22Rv1 (cell line): ENCODE measurements at regions not wholly inside any gene's neighbourhood (a gene's known extent, or its start where the extent isn't known, plus 50 kb on each side); places are given as distances from the start of the nearest gene placed in this dataset.

ENCODE experiments used
- H3K27ac ChIP-seq: fragments of 450-650 bp; 2 replicates; pipeline ENCODE4 v1.5.1; 2017
- ZFX ChIP-seq: fragments of 450-650 bp; IDR thresholded peaks from 2 replicates; pipeline ENCODE4 v1.6.1; 2017; ENCODE audit warnings: antibody characterized with exemption, borderline replicate concordance
- TF ChIP-seq, protein P1 (sequence below): fragments of 450-650 bp; IDR thresholded peaks from 2 replicates; pipeline ENCODE4 v1.5.1; 2017; ENCODE audit warnings: mild to moderate bottlenecking

DNA sequence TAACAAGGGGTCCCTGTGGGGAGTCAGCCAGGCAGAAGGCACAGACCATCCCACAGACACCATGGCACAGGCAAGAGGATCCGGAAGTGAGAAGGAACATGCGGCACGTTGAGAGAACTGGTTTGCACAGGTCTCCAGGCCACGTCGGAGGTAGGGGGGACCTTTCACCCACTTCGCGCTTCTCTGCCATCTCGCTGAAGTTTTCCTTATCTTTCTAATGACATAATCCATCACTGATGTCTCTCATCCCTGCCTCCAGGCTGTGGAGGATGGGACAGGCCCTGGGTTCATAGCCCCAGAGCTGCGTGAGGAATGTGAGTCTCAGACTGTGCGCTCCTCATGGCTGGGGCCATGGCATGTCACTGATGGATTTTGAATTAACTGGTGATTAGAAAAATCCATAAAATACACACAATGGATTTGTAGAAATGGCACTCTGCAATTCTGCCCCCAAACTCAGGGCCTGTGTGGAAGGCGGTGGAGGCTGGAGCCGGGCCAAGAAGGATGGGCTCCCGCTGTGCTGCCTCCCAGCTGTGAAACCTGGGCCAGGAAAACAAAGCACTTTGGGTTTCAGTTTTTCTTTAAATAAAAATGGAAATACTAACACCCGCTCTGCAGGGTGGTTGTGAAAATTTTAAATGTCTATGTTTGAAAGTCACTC lies 113.3 kb upstream of the ALKAL2 start:
- no peak overlapping the region for H3K27ac ChIP-seq
- TF ChIP-seq ZFX: no peak
- TF ChIP-seq, protein P1, sequence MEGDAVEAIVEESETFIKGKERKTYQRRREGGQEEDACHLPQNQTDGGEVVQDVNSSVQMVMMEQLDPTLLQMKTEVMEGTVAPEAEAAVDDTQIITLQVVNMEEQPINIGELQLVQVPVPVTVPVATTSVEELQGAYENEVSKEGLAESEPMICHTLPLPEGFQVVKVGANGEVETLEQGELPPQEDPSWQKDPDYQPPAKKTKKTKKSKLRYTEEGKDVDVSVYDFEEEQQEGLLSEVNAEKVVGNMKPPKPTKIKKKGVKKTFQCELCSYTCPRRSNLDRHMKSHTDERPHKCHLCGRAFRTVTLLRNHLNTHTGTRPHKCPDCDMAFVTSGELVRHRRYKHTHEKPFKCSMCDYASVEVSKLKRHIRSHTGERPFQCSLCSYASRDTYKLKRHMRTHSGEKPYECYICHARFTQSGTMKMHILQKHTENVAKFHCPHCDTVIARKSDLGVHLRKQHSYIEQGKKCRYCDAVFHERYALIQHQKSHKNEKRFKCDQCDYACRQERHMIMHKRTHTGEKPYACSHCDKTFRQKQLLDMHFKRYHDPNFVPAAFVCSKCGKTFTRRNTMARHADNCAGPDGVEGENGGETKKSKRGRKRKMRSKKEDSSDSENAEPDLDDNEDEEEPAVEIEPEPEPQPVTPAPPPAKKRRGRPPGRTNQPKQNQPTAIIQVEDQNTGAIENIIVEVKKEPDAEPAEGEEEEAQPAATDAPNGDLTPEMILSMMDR: no peak

- no peak overlapping the region for H3K27ac ChIP-seq
- no peak for TF ChIP-seq ZFX
- TF ChIP-seq, protein P1: no peak
Observed at GRCh38 chr2:397926-398325, 110.0 kb upstream of the ALKAL2 start.

GRCh38 chr2:397521-397920 lies 109.6 kb upstream of the ALKAL2 start:
- no peak overlapping the region for H3K27ac ChIP-seq
- TF ChIP-seq, protein P1: no peak
- TF ChIP-seq ZFX: no peak

GRCh38 chr2:396903-397302 lies 109.0 kb upstream of the ALKAL2 start:
- H3K27ac ChIP-seq: no peak overlapping the region
- TF ChIP-seq ZFX: no peak
- TF ChIP-seq, protein P1: no peak

DNA sequence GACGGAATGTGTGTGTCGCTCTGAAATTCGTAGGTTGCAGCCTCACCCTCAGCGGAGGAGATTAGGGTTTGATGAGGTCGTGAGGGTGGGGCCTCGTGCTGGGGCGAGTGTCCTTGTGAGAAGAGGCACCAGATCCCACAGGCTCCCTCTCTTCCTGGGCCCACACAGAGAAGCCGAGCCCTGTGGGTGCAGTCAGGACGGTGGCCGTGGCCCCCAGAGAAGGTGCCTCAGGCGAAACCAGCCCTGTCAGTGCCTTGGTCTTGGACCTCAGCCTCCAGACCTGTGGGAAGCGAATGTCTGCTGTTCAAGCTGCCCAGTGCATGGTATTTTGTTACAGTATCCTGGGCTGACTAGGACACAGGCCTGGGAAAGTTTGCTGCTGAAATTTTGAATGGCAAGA lies 108.0 kb upstream of the ALKAL2 start:
- no peak overlapping the region for H3K27ac ChIP-seq
- no peak for TF ChIP-seq ZFX
- TF ChIP-seq, protein P1: no peak

DNA sequence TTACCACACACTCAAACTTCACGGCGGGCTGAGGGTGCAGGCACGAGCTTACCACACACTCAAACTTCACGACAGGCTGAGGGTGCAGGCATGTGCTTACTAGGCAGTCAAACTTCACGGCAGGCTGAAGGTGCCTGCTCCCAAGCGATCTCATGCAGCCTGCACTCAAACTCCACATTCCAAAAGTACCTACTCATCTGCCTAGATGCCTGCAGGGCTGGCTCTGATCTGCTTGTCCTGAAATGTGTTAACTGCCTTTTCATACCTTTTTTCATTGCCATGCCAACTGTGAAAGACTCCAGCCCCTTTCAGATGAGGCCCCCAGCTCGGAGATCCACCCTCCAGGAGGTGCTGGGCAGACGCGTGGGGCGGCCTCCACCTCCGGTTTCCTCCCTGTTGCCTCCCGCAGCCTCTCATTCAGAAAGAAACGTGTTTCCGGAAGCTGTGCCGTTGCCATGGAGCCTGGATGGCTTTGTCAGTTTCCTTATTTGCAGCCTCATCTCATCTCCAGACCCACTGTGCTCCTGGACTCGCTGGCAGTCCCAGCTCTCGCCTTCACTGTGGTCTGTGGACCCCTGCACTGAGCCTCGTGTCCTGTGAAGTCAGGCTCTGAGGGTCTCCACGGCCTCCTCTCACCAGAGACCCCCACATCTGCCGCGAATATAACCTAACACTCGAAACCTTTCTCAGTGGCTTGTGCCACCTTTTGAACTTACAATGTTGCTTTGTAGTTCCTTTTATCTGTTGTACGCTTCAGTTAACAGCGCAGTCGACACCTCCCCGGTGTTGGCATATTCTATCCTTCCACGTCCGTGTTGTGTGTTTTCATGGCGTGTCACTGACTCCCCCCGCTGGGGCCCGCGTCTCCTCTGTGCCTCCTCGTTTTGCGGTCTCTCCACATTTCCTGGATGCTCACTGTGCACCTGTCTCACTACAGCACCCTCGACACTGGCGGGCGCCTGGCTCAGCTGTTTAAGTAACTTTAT lies 106.1 kb upstream of the ALKAL2 start:
- TF ChIP-seq, protein P1: no peak
- TF ChIP-seq ZFX: no peak
- no peak overlapping the region for H3K27ac ChIP-seq

DNA sequence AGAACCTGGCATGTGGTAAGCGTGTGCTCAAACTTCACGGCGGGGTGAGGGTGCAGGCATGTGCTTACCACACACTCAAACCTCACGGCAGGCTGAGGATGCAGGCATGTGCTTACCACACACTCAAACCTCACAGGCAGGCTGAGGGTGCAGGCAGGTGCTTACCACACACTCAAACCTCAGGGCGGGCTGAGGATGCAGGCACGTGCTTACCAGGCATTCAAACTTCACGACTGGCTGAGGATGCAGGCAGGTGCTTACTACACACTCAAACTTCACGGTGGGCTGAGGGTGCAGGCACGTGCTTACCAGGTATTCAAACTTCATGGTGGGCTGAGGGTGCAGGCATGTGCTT lies 105.0 kb upstream of the ALKAL2 start:
- no peak overlapping the region for H3K27ac ChIP-seq
- TF ChIP-seq ZFX: no peak
- TF ChIP-seq, protein P1: no peak
